ENCODE measurements at regions not wholly inside any gene's neighbourhood (a gene's known extent, or its start where the extent isn't known, plus 50 kb on each side); places are given as distances from the start of the nearest gene placed in this dataset.

DNA sequence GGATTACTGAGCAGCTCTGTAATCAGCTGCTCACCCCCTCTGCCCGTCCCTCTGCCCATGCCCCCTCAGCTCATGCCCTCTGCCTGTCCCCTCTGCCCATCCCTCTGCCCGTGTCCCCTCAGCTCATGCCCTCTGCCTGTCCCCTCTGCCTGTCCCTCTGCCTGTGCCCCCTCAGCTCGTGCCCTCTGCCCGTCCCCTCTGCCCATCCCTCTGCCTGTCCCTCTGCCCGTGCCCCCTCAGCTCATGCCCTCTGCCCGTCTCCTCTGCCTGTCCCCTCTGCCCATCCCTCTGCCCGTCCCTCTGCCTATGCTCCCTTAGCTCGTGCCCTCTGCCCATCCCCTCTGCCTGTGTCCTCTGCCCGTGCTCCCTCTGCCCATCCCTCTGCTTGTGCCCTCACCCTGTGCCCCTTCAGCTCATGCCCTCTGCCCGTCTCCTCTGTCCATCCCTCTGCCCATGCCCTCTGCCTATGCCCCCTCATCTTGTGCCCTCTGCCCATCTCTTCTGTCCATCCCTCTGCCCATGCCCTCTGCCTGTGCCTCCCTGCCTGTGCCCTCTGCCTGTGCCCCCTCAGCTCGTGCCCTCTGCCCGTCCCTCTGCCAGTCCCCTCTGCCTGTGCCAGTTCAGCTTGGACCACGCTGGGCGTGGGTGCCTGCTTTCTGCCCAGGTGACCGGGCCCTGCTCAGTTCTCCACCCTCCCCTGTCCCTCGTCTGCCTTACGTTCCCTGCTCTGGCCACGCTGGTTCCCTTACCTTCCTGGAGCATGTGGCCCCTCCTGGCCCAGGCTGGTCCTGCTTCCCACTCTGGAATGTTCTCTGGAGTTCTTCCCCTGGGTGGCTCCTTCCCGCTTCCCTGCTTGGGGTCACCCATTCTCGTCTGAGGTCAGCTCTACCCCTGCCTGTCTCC, 97.6 kb downstream of the NPIPB11 start:
- intact Hi-C loops (cut with micrococcal nuclease) (no loop called here), in situ Hi-C loops (cut with MboI; ENCODE audit: low sequenced_read_pairs) (no loop called here), dilution Hi-C loops (cut with HindIII; ENCODE audit: low sequenced_read_pairs, unreplicated experiment) (no loop called here)
- H3K4me3 ChIP-seq (ENCODE audit: insufficient read depth, low read depth, low read length), result no peak overlapping the region
- H2BK15ac ChIP-seq (ENCODE audit: low read depth, low read length), result peak overlapping the region; percentile 91; the same call in 2 of the 3 replicates
- peaks cover 25% of the 10 kb centered on the region for H3K4me1 ChIP-seq (ENCODE audit: control insufficient read depth, insufficient read depth, low read length)
- no peak for ATAC-seq (ENCODE audit: low read depth)
- TF ChIP-seq, protein P1, sequence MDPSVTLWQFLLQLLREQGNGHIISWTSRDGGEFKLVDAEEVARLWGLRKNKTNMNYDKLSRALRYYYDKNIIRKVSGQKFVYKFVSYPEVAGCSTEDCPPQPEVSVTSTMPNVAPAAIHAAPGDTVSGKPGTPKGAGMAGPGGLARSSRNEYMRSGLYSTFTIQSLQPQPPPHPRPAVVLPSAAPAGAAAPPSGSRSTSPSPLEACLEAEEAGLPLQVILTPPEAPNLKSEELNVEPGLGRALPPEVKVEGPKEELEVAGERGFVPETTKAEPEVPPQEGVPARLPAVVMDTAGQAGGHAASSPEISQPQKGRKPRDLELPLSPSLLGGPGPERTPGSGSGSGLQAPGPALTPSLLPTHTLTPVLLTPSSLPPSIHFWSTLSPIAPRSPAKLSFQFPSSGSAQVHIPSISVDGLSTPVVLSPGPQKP (IDR thresholded peaks at IDR 0.05; ENCODE audit: borderline replicate concordance, low read depth, low read length), result no peak
- TF ChIP-seq BHLHE40 (IDR thresholded peaks at IDR 0.05; ENCODE audit: low read depth, low read length) (no peak), MXI1 (IDR thresholded peaks at IDR 0.05; ENCODE audit: borderline replicate concordance, low read depth, low read length) (no peak), RCOR1 (IDR thresholded peaks at IDR 0.05; ENCODE audit: insufficient replicate concordance, low read length) (no peak), CHD1 (IDR thresholded peaks at IDR 0.05; ENCODE audit: low read depth, low read length) (no peak), CTCF (conservative IDR thresholded peaks at IDR 0.05; ENCODE audit: low read depth, low read length) (no peak), MAZ (IDR thresholded peaks at IDR 0.05; ENCODE audit: borderline replicate concordance, low read depth, low read length) (no peak), FOS (IDR thresholded peaks at IDR 0.05; ENCODE audit: low read depth, low read length) (no peak), SMC3 (IDR thresholded peaks at IDR 0.05; ENCODE audit: low read depth, low read length) (no peak), RAD21 (IDR thresholded peaks at IDR 0.05; ENCODE audit: low read length) (no peak), POLR2A (IDR thresholded peaks at IDR 0.05; ENCODE audit: low read depth, low read length) (no peak)
- H3K79me1 ChIP-seq (ENCODE audit: low read depth in 1 of 2, low read length in 2 of 2), result peaks cover 0 to 12% of the 10 kb centered on the region in 2 experiments; a peak in 1 of 4 replicates
- peak overlapping the region; percentile 79 for H3K23ac ChIP-seq (ENCODE audit: low read depth, low read length)
- no peaks in the 10 kb centered on the region for H4K20me1 ChIP-seq (ENCODE audit: insufficient read depth, low read length)
- peak overlapping the region; percentile 99 for H2BK120ac ChIP-seq (ENCODE audit: low read depth, low read length)
- H2AK9ac ChIP-seq (replicated peaks; ENCODE audit: low read depth, low read length, poor library complexity), result peak overlapping the region; percentile 61
- peak overlapping the region; percentile 70 for H3K9ac ChIP-seq (ENCODE audit: low read depth, low read length)
- peak overlapping the region; percentile 96 to 100 for H4K8ac ChIP-seq (ENCODE audit: low read depth in 2 of 2, low read length in 2 of 2)
- H4K5ac ChIP-seq (ENCODE audit: low read depth, low read length), result peak overlapping the region; percentile 96
- BruUV-seq (replicated peaks), result no TSS peak
- peak overlapping the region; percentile 100 for H2AK5ac ChIP-seq (ENCODE audit: low read depth, low read length)
- no peaks in the 10 kb centered on the region for H3K27me3 ChIP-seq (ENCODE audit: control insufficient read depth, insufficient read depth, low read length)
- H3K9me1 ChIP-seq (ENCODE audit: insufficient read depth, low read length), result peaks cover 22% of the 10 kb centered on the region
- no peak for DNase-seq
- H3K27ac ChIP-seq (ENCODE audit: insufficient read depth, low read length), result peak overlapping the region; percentile 99
- H2BK5ac ChIP-seq (ENCODE audit: low read depth, low read length, poor library complexity, severe bottlenecking), result peak overlapping the region; percentile 85
- peak overlapping the region; percentile 41 for H2AFZ ChIP-seq (replicated peaks; ENCODE audit: low read length, poor library complexity)
- peaks cover 3% of the 10 kb centered on the region; the same call in 1 of the 2 replicates for H3K36me3 ChIP-seq (ENCODE audit: control insufficient read depth, insufficient read depth, low read length)
- H4K91ac ChIP-seq (ENCODE audit: insufficient read depth, low read depth, low read length), result peak overlapping the region; percentile 100
- H3K4ac ChIP-seq (ENCODE audit: low read depth, low read length), result peak overlapping the region; percentile 100
- H3K56ac ChIP-seq (ENCODE audit: extremely low read depth, insufficient read depth, low read length), result peak overlapping the region; percentile 75
- H3K14ac ChIP-seq (replicated peaks; ENCODE audit: low read depth, low read length), result peak overlapping the region; percentile 99
- H3K18ac ChIP-seq (ENCODE audit: low read depth, low read length), result peak overlapping the region; percentile 100
- peak overlapping the region; percentile 100 for H2BK20ac ChIP-seq (ENCODE audit: low read depth, low read length)
- H3K4me2 ChIP-seq (ENCODE audit: low read depth, low read length), result no peak overlapping the region
- 86% methylated on average over 14 of the region's 20 CpGs; no CpG with 5 or more reads in 1 of the 2 experiments for WGBS, 2 experiments (ENCODE audit: extremely low coverage in 2 of 2, insufficient read length in 1 of 2)
- ChIA-PET POLR2A (ENCODE audit: unreplicated experiment) (no interaction called here), CTCF (no interaction called here)
- H3K9me3 ChIP-seq (ENCODE audit: control insufficient read depth, insufficient read depth, low read length), result no peaks in the 10 kb centered on the region

Data from IMR-90 (cell line).